NB4 (cell line): ENCODE measurements at regions not wholly inside any gene's neighbourhood (a gene's known extent, or its start where the extent isn't known, plus 50 kb on each side); places are given as distances from the start of the nearest gene placed in this dataset.

ENCODE experiments used
- DNase-seq: peaks from one replicate; pipeline ENCODE4 v3.0.0; 2010; ENCODE audit warnings: low read depth
- H3K4me3 ChIP-seq: one replicate; pipeline ENCODE4 v1.5.1; 2011; ENCODE audit warnings: mild to moderate bottlenecking, low read depth, low read length, moderate library complexity
- CTCF ChIP-seq: IDR thresholded peaks from one replicate; pipeline ENCODE4 v1.5.1; 2012; ENCODE audit warnings: low read depth, low read length
- MAX ChIP-seq: IDR thresholded peaks from 2 replicates; pipeline ENCODE4 v1.6.1; 2011; ENCODE audit warnings: low read depth, low read length
- MYC ChIP-seq: IDR thresholded peaks from 2 replicates; pipeline ENCODE4 v1.6.1; 2011; ENCODE audit warnings: low read depth, low read length
- POLR2A ChIP-seq: IDR thresholded peaks from 2 replicates; pipeline ENCODE4 v1.6.1; 2011; ENCODE audit warnings: mild to moderate bottlenecking; ENCODE audit not compliant: insufficient read length; ENCODE audit errors: extremely low read depth

- H3K4me3 ChIP-seq, result no peak overlapping the region
- TF ChIP-seq MYC (no peak), MAX (no peak), POLR2A (no peak), CTCF (no peak)
- DNase-seq, result no peak
Observed at GRCh38 chr20:12395760-12396159, 478.1 kb downstream of the BTBD3 start.

GRCh38 chr20:12399110-12399836 is 481.6 kb downstream of the BTBD3 start:
- no peak for DNase-seq
- H3K4me3 ChIP-seq, result no peak overlapping the region
- no peak for TF ChIP-seq CTCF
- no peak for TF ChIP-seq POLR2A
- TF ChIP-seq MAX, result no peak
- TF ChIP-seq MYC, result no peak

GRCh38 chr20:12404941-12405340 is 487.2 kb downstream of the BTBD3 start:
- H3K4me3 ChIP-seq, result no peak overlapping the region
- TF ChIP-seq CTCF, result no peak
- TF ChIP-seq MYC, result no peak
- TF ChIP-seq POLR2A, result no peak
- no peak for TF ChIP-seq MAX
- no peak for DNase-seq

GRCh38 chr20:12406978-12407377 is 489.3 kb downstream of the BTBD3 start:
- no peak for DNase-seq
- TF ChIP-seq MAX, result no peak
- no peak for TF ChIP-seq MYC
- no peak for TF ChIP-seq CTCF
- TF ChIP-seq POLR2A, result no peak
- H3K4me3 ChIP-seq, result no peak overlapping the region

GRCh38 chr20:12409501-12409900 is 491.8 kb downstream of the BTBD3 start:
- TF ChIP-seq POLR2A, result no peak
- no peak for DNase-seq
- H3K4me3 ChIP-seq, result no peak overlapping the region

GRCh38 chr20:12410783-12411182 is 493.1 kb downstream of the BTBD3 start:
- DNase-seq, result no peak
- TF ChIP-seq MYC, result no peak
- TF ChIP-seq CTCF, result no peak
- TF ChIP-seq POLR2A, result no peak
- TF ChIP-seq MAX, result no peak
- no peak overlapping the region for H3K4me3 ChIP-seq
